ENCODE measurements at regions not wholly inside any gene's neighbourhood (a gene's known extent, or its start where the extent isn't known, plus 50 kb on each side); places are given as distances from the start of the nearest gene placed in this dataset.

DNA sequence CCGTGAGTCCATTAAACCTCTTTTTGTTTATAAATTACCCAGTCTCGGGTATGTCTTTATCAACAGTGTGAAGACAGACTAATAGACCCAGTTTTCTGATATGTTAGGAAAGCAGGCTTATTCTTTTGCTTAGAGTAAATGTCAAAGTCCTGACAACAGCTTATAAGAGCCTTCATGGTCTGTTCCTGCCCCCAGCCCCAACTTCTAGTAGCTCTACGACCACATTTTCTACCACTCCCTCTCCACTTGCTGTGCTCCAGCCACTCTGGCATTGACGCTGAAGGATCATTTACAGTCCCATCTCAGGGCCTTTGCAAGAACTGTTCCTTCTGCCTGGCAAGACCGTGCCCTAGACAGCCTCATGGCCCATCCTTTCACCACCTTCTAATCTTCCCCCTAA, 104.6 kb upstream of the GPR139 start:
- ChIA-PET CTCF (no interaction called here), POLR2A (no interaction called here)

DNA sequence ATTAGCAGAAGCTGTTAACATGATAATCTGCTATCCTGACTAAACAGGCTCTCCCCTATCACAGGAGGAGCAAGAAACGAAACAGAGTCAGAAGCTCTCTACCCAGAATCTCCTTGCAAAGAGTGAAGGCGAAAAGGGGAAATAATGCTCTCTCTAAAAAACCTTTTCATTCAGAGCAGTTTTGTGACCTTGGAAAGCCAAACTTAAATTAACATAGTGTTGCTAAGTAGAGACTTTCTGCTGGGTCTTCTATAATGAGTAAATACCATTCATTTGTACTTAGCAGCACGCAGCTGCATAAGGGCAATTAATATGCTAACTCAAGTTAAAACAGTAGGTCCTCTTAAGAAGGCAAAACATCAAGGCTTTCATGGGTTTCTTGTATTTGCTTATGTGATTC, 101.7 kb upstream of the GPR139 start:
- POLR2A ChIA-PET: no interaction called here
- CTCF ChIA-PET: no interaction called here

DNA sequence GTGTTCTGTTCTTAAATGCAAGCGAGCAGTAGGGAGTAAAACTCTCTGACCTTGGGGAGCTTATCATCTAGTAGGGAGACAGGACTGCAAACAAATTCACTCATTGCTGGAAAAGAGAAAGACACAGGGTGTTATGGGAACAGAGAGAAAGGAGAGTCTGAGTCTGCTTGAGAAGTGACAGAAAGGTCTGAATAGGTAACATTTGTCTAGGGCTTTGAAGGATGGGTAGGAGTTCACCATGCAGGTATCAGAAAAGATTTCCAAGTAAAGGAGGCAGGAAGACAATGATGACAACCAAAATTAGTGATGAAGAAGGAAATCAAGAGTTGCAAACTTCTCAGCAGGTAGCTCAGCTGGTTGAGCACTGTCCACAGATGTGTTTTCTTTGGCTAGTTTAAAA, 93.6 kb upstream of the GPR139 start:
- POLR2A ChIA-PET: no interaction called here
- CTCF ChIA-PET: no interaction called here

DNA sequence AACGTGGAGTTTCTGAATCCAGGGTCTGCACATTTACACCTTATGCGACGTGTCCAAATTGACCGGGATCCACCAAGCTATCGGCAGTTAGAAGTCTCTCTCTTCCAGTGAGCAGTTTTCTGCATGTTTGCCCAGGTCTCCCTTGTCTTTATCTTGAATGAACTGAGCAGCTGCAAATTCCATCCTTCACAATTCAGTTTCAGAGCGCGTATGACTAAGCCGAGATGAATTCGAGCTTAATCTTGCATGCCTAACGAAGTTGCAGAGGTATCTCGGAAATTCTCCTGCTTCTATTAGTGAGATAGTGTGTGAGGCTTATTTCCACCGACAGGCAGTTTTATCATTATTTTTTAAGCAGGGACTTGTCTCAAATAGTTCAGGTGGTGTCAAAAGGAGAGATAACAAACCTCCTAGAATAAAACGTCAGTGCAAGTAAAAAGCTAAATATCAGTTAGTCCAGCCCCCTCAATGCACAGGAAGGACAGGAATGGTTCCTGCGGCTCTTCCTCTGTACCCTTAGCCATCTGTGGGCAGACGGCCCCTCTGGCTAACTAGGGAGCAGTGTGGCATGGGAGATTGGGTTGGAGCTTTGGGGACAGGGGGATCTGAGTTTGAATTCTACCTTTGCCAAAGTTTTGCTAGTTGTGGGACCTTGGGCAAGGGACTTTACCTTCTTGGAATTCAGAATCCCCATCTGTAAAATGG, 93.0 kb upstream of the GPR139 start:
- CTCF ChIA-PET: no interaction called here
- POLR2A ChIA-PET: no interaction called here

DNA sequence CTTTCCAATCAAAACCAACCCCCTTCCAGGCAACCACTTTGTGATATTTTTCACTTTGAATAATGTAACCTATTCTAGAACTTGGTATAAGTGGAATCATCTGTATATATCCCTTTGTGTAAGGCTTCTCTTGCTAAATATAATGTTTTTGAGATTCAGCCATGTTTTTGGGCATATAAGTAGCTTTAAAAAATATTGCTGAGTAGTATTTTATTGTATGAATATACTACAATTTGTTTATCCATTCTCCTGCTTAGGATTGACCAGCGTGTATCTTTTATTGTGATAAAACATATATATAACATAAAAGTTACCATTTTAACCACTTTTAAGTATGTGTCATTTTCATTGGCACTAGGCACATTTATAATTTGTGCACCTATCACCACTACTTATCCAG, 79.8 kb upstream of the GPR139 start:
- POLR2A ChIA-PET: no interaction called here
- CTCF ChIA-PET: no interaction called here

DNA sequence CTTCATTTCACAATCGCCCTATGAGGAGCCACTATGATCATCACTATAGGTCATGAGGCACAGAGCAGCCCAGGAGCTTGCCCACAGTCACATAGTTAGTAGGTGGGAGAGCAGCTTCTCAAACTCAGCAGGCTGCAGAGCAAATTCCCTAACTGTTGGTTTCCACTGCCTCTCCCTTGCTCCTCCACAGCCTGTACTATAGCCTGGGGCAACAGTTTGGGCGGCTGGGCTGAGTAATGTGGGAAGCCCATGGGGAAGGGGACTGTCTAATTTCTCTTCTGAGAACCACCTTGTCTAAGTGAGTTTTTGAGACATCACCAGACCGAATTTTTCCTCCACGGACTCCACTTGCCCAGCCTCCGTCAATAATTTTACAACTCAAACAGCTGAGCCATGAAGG, 73.4 kb upstream of the GPR139 start:
- POLR2A ChIA-PET: no interaction called here
- CTCF ChIA-PET: no interaction called here

DNA sequence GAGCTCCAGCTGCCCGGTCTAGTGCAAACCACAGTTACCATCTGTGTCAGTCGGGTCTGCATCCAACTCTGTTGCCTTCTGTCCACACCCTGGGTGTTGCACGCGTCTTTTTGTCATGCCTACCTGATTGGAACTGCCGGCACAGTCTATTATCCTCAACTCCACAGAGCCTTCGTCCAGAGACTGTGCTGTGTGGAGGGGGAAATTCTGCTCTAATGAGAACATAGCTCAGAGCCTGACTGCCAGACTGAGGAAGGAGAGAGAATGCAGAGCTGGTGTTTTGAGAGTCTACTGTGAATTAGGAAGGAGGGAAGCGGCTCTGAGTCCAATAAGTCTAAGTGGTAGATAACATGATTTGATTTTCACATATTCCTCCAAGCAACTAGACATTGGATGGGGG, 68.3 kb upstream of the GPR139 start:
- CTCF ChIA-PET: no interaction called here
- POLR2A ChIA-PET: no interaction called here

DNA sequence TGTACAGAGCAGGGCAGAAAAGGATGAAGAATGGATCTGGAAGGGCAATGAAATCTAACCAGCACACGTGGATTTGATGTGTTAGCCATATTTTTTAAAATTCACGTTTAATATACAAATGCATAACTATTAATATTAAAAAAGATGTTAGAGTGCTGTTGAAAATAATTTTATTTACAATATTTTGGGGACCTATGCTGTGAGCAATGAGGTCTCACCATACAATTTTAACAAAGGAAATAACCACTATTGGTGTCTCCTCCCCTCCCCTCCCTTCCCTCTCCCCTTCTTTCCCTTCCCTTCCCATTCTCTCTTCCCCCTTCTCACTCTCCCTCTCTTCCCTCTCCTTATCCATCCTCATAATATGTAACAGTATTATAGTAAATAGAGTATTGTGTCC, 64.2 kb upstream of the GPR139 start:
- POLR2A ChIA-PET: no interaction called here

DNA sequence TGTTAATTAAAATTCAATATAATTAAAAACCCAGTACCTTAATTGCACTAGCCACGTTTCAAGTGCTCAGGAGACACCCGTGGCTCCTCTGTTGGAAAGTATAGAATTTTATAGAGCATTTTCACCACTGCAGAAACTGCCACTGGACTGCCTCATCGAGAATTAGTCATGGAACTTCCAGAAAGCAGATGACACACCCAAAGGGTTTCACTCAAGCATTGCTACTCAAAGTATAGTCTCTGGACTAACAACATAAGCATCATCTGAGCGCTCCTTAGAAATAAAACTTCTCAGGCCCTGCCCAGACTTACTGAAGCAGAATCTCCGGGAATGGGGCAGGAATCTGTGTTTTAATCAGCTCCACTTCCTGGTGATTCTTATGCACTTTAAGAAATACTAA, 63.5 kb upstream of the GPR139 start:
- CTCF ChIA-PET: no interaction called here
- POLR2A ChIA-PET: no interaction called here

More for the DNA sequence above, 64.2 kb upstream of the GPR139 start:
- CTCF ChIA-PET: no interaction called here

DNA sequence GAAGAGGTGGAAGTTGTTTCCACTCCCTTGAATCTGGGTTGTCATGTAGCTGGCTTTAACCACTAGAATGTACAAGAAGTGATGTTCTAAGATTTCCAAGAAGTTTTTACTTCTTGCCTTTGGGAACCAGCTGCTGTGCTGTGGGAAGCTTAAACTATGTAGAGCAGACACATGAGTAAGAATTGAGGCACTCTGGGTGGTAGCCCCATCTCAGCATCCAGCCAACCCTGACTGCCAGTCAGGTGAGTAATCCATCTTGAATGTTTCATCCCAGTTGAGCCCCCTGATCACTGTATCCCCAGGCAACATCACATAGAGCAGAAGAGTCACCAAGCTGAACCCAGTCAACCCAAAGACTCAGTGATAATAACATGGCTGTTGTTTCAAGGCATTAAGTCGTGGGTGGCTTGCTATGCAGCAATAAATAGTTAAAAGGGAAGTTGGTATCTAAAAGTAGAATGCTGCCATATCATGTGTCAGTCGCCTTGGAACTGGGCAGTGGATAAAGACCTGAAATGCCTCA, 62.8 kb upstream of the GPR139 start:
- CTCF ChIA-PET: no interaction called here
- POLR2A ChIA-PET: no interaction called here

DNA sequence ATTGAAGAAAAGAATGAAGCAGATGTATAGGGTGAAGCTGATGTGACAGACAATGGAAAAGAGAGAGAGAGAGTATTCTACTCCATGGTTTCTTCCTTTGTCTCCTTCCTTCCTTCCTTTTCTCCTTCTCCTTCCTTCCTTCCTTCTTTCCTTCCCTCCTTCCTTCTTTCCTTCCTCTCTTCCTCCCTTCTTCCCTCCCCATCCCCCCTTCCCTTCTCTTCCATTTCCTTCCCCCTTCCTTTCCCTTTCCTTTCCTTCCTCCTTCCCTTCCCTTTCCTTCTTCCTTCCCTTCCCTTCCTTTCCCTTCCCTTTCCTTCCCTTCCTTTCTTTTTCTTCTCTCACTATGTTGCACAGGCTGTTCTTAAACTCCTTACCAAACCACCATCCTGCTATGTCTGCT, 55.7 kb upstream of the GPR139 start:
- POLR2A ChIA-PET: no interaction called here
- CTCF ChIA-PET: no interaction called here

Measured in activated CD8-positive, alpha-beta memory T cell treated with anti-CD3 and anti-CD28 coated beads for 36 hours (primary cell).